Trophoblast cell (in vitro differentiated cells and primary cell): ENCODE measurements at regions not wholly inside any gene's neighbourhood (a gene's known extent, or its start where the extent isn't known, plus 50 kb on each side); places are given as distances from the start of the nearest gene placed in this dataset.
A peak's percentile ranks its signal among the peaks of the same experiment; 100 is the strongest.

Source experiments
- DNase-seq, 2 donors: peaks; one replicate each; pipeline ENCODE4 v3.0.0-alpha.2; 2016
- H2AFZ ChIP-seq: 2 replicates; pipeline ENCODE4 v1.6.1; 2013; ENCODE audit warnings: low read length, moderate library complexity, mild to moderate bottlenecking; ENCODE audit not compliant: insufficient read depth, poor library complexity
- H2AK5ac ChIP-seq: 2 replicates; pipeline ENCODE4 v1.6.1; 2013; ENCODE audit warnings: mild to moderate bottlenecking, low read length
- H2BK120ac ChIP-seq: 2 replicates; pipeline ENCODE4 v1.6.1; 2013; ENCODE audit warnings: low read length, mild to moderate bottlenecking, moderate library complexity; ENCODE audit not compliant: insufficient read depth, poor library complexity
- H2BK12ac ChIP-seq: 2 replicates; pipeline ENCODE4 v1.6.1; 2013; ENCODE audit warnings: mild to moderate bottlenecking, low read length, moderate library complexity
- H2BK5ac ChIP-seq: 2 replicates; pipeline ENCODE4 v1.6.1; 2013; ENCODE audit warnings: low read length, low read depth, moderate library complexity, mild to moderate bottlenecking; ENCODE audit not compliant: poor library complexity
- H3K14ac ChIP-seq: 2 replicates; pipeline ENCODE4 v1.6.1; 2013; ENCODE audit warnings: mild to moderate bottlenecking, low read length
- H3K18ac ChIP-seq: 2 replicates; pipeline ENCODE4 v1.6.1; 2013; ENCODE audit warnings: mild to moderate bottlenecking, low read length
- H3K23ac ChIP-seq: 2 replicates; pipeline ENCODE4 v1.6.1; 2013; ENCODE audit warnings: low read length
- H3K27ac ChIP-seq: 2 replicates; pipeline ENCODE4 v1.5.1; 2013; ENCODE audit warnings: low read depth, mild to moderate bottlenecking, inconsistent platforms, low read length, moderate library complexity
- H3K27me3 ChIP-seq: 2 replicates; pipeline ENCODE4 v1.6.1; 2013; ENCODE audit warnings: inconsistent platforms, mild to moderate bottlenecking, low read length, moderate library complexity; ENCODE audit not compliant: insufficient read depth
- H3K36me3 ChIP-seq, 2 experiments: 1 replicate in 1 of 2; 2 replicates in 1 of 2; pipeline ENCODE4 v1.6.1; 2013; ENCODE audit warnings: low read length in 2 of 2, mild to moderate bottlenecking in 2 of 2, moderate library complexity in 1 of 2; ENCODE audit not compliant: insufficient read depth in 2 of 2, control insufficient read depth in 1 of 2
- H3K4ac ChIP-seq: 2 replicates; pipeline ENCODE4 v1.6.1; 2013; ENCODE audit warnings: low read depth, mild to moderate bottlenecking, low read length, moderate library complexity
- H3K4me1 ChIP-seq, 2 experiments: 1 replicate in 1 of 2; 2 replicates in 1 of 2; pipeline ENCODE4 v1.6.1; 2013; ENCODE audit warnings: low read length in 2 of 2, mild to moderate bottlenecking in 2 of 2, moderate library complexity in 1 of 2; ENCODE audit not compliant: insufficient read depth in 2 of 2, control insufficient read depth in 1 of 2
- H3K4me2 ChIP-seq: 2 replicates; pipeline ENCODE4 v1.6.1; 2013; ENCODE audit warnings: inconsistent platforms, mild to moderate bottlenecking, low read length, moderate library complexity
- H3K4me3 ChIP-seq: 2 replicates; pipeline ENCODE4 v1.5.1; 2013; ENCODE audit warnings: mild to moderate bottlenecking, low read depth, low read length, inconsistent platforms
- H3K79me1 ChIP-seq: one replicate; pipeline ENCODE4 v1.6.1; 2013; ENCODE audit warnings: low read length
- H3K79me2 ChIP-seq: 2 replicates; pipeline ENCODE4 v1.6.1; 2013; ENCODE audit warnings: low read length, mild to moderate bottlenecking; ENCODE audit not compliant: control insufficient read depth, insufficient read depth, poor library complexity
- H3K9ac ChIP-seq: 2 replicates; pipeline ENCODE4 v1.6.1; 2013; ENCODE audit warnings: mild to moderate bottlenecking, low read length
- H3K9me3 ChIP-seq: 2 replicates; pipeline ENCODE4 v1.6.1; 2013; ENCODE audit warnings: low read depth, mild to moderate bottlenecking, control low read depth, inconsistent platforms, low read length; ENCODE audit not compliant: insufficient read depth
- H4K12ac ChIP-seq: 2 replicates; pipeline ENCODE4 v1.6.1; 2013; ENCODE audit warnings: low read depth, mild to moderate bottlenecking, low read length, moderate library complexity
- H4K8ac ChIP-seq: 2 replicates; pipeline ENCODE4 v1.6.1; 2013; ENCODE audit warnings: low read depth, mild to moderate bottlenecking, low read length, moderate library complexity
- H4K91ac ChIP-seq: one replicate; pipeline ENCODE4 v1.6.1; 2013; ENCODE audit warnings: low read depth, mild to moderate bottlenecking, low read length, moderate library complexity
- WGBS: extraction: QIAGEN DNeasy Blood & Tissue Kit; methylation state at CpG from one replicate; pipeline ENCODE4 v1.1.7; 2013; ENCODE audit warnings: missing lambda C conversion rate; ENCODE audit not compliant: insufficient read length, insufficient coverage; ENCODE audit errors: extremely low coverage; 5-methylcytosine and 5-hydroxymethylcytosine counted together

DNA sequence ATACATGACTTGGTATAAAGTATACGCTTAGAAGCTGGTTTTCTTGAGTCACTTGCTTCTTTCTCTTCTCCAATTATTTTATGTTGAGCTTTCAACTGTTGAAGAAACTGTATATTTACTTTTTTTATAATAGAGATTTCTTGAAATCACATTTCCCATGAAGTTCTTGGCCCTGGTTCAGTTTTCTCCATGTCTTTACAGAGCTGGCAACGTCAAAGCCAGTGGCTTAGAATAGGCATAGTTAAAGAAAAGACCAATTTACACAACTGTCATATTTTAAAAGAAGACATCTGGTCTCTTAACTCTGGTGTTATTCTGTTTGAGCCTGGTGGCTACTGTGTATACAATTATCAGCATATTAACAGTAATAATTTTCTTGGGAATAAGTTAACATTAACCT lies 1249.3 kb downstream of the CDH12 start:
- H3K79me1 ChIP-seq = no peaks in the 10 kb centered on the region

GRCh38 chr5:21594566-21594965 lies 1258.6 kb downstream of the CDH12 start:
- no CpG with 5 or more reads among the region's 2 CpGs for WGBS
- H3K23ac ChIP-seq = no peak overlapping the region

More for the DNA sequence above, 1249.3 kb downstream of the CDH12 start:
- Histone ChIP-seq H3K4me2 (no peak overlapping the region), H3K14ac (no peak overlapping the region), H4K12ac (no peak overlapping the region), H3K9ac (no peak overlapping the region), H2BK12ac (no peak overlapping the region), H2BK120ac (no peak overlapping the region), H3K18ac (no peak overlapping the region), H3K9me3 (no peaks in the 10 kb centered on the region), H2AK5ac (no peak overlapping the region), H4K91ac (no peak overlapping the region), H4K8ac (no peak overlapping the region), H2BK5ac (no peak overlapping the region), H3K79me2 (no peaks in the 10 kb centered on the region), H3K4ac (no peak overlapping the region), H3K36me3 (no peaks in the 10 kb centered on the region), H3K23ac (no peak overlapping the region), H2AFZ (no peak overlapping the region), H3K4me3 (no peak overlapping the region), H3K4me1 (no peaks in the 10 kb centered on the region), H3K27ac (no peak overlapping the region), H3K27me3 (no peaks in the 10 kb centered on the region)
- WGBS = no CpG with 5 or more reads among the region's 2 CpGs
- DNase-seq = no peak

DNA sequence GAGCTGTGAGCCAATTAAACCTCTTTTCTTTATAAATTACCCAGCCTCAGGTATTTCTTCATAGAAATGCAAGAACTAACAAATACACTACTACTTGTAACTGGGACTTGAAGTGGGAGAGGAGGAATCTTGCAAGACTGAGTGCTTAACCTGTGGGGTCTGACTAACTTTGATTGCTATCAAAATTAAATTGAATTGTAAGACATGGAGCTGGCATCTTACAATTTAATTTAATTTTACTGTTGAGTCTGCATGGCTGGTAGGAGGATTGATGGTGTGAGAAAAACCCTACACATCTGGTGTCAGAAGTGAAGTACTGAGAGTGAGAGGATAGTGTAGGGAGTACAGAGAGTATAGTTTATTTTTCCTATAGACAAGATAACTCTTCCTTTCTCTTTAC lies 1259.9 kb downstream of the CDH12 start:
- Histone ChIP-seq H2BK12ac (no peak overlapping the region), H3K36me3 (no peaks in the 10 kb centered on the region), H2BK5ac (no peak overlapping the region), H3K4ac (no peak overlapping the region), H3K79me1 (no peaks in the 10 kb centered on the region), H2AFZ (no peak overlapping the region), H3K23ac (no peak overlapping the region), H3K27me3 (no peaks in the 10 kb centered on the region), H3K27ac (no peak overlapping the region), H3K18ac (no peak overlapping the region), H3K4me1 (peaks cover 3 to 7% of the 10 kb centered on the region in 2 experiments), H2BK120ac (no peak overlapping the region), H3K79me2 (no peaks in the 10 kb centered on the region), H3K4me2 (no peak overlapping the region), H4K8ac (no peak overlapping the region), H4K91ac (no peak overlapping the region), H3K9ac (no peak overlapping the region), H3K4me3 (no peak overlapping the region), H2AK5ac (no peak overlapping the region), H3K9me3 (peaks cover 2% of the 10 kb centered on the region), H3K14ac (no peak overlapping the region), H4K12ac (no peak overlapping the region)
- DNase-seq = no peak

More at GRCh38 chr5:21594566-21594965, 1258.6 kb downstream of the CDH12 start:
- H3K4me3 ChIP-seq = no peak overlapping the region
- H3K27me3 ChIP-seq = no peaks in the 10 kb centered on the region
- no peak overlapping the region for H3K27ac ChIP-seq
- no peak overlapping the region for H2BK5ac ChIP-seq
- peak; percentile 84 for DNase-seq
- no peak overlapping the region for H4K12ac ChIP-seq
- H4K8ac ChIP-seq = no peak overlapping the region
- no peak overlapping the region for H2AK5ac ChIP-seq
- H2AFZ ChIP-seq = no peak overlapping the region
- H3K4me2 ChIP-seq = no peak overlapping the region
- no peak overlapping the region for H3K14ac ChIP-seq
- H4K91ac ChIP-seq = no peak overlapping the region
- H3K79me1 ChIP-seq = no peaks in the 10 kb centered on the region
- H2BK120ac ChIP-seq = no peak overlapping the region
- H3K9me3 ChIP-seq = peaks cover 2% of the 10 kb centered on the region
- H3K4ac ChIP-seq = no peak overlapping the region
- no peak overlapping the region for H3K9ac ChIP-seq
- no peaks in the 10 kb centered on the region for H3K36me3 ChIP-seq
- H3K79me2 ChIP-seq = no peaks in the 10 kb centered on the region
- H3K18ac ChIP-seq = no peak overlapping the region
- H3K4me1 ChIP-seq = peaks cover 3 to 7% of the 10 kb centered on the region in 2 experiments
- no peak overlapping the region for H2BK12ac ChIP-seq

DNA sequence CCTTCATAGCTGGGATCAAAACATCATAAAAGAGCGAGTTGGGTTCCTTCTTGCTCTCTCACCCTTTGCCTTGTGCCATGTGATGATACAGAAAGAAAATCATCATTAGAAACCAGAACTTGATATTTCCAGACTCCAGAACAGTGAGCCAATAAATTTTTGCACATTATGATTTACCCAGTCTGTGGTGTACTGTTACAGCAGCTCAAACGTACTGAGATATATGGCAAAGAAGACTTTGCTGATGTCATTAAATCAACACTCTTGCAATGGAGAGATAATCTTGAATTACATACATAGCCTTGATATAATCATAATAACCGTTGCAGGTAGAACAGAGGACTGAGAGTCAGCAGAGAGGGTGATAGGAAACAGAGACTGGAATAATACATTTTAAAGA lies 1271.6 kb downstream of the CDH12 start:
- Histone ChIP-seq H3K4ac (no peak overlapping the region), H3K18ac (no peak overlapping the region), H4K8ac (no peak overlapping the region), H3K27ac (no peak overlapping the region), H3K14ac (no peak overlapping the region), H2BK120ac (no peak overlapping the region), H3K4me1 (no peaks in the 10 kb centered on the region), H2BK5ac (no peak overlapping the region), H3K36me3 (no peaks in the 10 kb centered on the region), H2BK12ac (no peak overlapping the region), H4K12ac (no peak overlapping the region), H3K27me3 (no peaks in the 10 kb centered on the region), H2AK5ac (no peak overlapping the region), H3K9ac (no peak overlapping the region), H3K9me3 (no peaks in the 10 kb centered on the region), H2AFZ (no peak overlapping the region), H3K4me3 (no peak overlapping the region), H3K79me2 (no peaks in the 10 kb centered on the region), H3K4me2 (no peak overlapping the region), H3K79me1 (no peaks in the 10 kb centered on the region), H3K23ac (no peak overlapping the region), H4K91ac (no peak overlapping the region)
- DNase-seq = no peak
- no CpG with 5 or more reads among the region's 3 CpGs for WGBS
